HG03565 (cell line): ENCODE measurements at regions not wholly inside any gene's neighbourhood (a gene's known extent, or its start where the extent isn't known, plus 50 kb on each side); places are given as distances from the start of the nearest gene placed in this dataset.
"Not testable (repeated sequence)": the region's sequence is repeated elsewhere in the genome, so short reads cannot be mapped to it uniquely, and the experiment has no call there.

Source experiments
- ATAC-seq: cut with Tn5 transposase; IDR thresholded peaks from one replicate; pipeline ENCODE4 v1.9.1; 2021; ENCODE audit warnings: mild to moderate bottlenecking, moderate library complexity; ENCODE audit not compliant: unreplicated experiment

GRCh38 chrX:138014577-138014976, 448.6 kb downstream of the ZIC3 start:
- no peak for ATAC-seq

- ATAC-seq, result no peak
These were observed 452.3 kb downstream of the ZIC3 start for GRCh38 chrX:138018145-138018799.

- ATAC-seq, result no peak
These were observed 455.0 kb downstream of the ZIC3 start for GRCh38 chrX:138020941-138021340.

- peak; percentile 68 for ATAC-seq
These were observed 460.3 kb downstream of the ZIC3 start for GRCh38 chrX:138026211-138026610.

GRCh38 chrX:138031715-138032114, 465.8 kb downstream of the ZIC3 start:
- no peak for ATAC-seq

- no peak for ATAC-seq
These were observed 468.2 kb downstream of the ZIC3 start for GRCh38 chrX:138034136-138034535.

GRCh38 chrX:138037548-138037947, 471.6 kb downstream of the ZIC3 start:
- no peak for ATAC-seq

- ATAC-seq, result no peak
These were observed 492.0 kb downstream of the ZIC3 start for GRCh38 chrX:138057883-138058282.

GRCh38 chrX:138058931-138059330, 493.0 kb downstream of the ZIC3 start:
- no peak for ATAC-seq

- no peak for ATAC-seq
These were observed 501.5 kb downstream of the ZIC3 start for GRCh38 chrX:138067415-138067814.

- no peak for ATAC-seq
These were observed 507.7 kb downstream of the ZIC3 start for GRCh38 chrX:138073626-138074025.

GRCh38 chrX:138082251-138082650, 516.3 kb downstream of the ZIC3 start:
- ATAC-seq, result no peak

- ATAC-seq, result no peak
These were observed 517.0 kb downstream of the ZIC3 start for GRCh38 chrX:138082896-138083295.

- ATAC-seq, result not testable (repeated sequence)
These were observed 545.0 kb downstream of the ZIC3 start for GRCh38 chrX:138110910-138111309.

- ATAC-seq, result no peak
These were observed 561.4 kb downstream of the ZIC3 start for GRCh38 chrX:138127314-138127713.

GRCh38 chrX:138128027-138128671, 562.2 kb downstream of the ZIC3 start:
- no peak for ATAC-seq

GRCh38 chrX:138150709-138151108, 560.8 kb downstream of the FGF13 start:
- ATAC-seq, result no peak

GRCh38 chrX:138157850-138158249, 553.7 kb downstream of the FGF13 start:
- no peak for ATAC-seq

GRCh38 chrX:138191998-138192397, 519.5 kb downstream of the FGF13 start:
- no peak for ATAC-seq

GRCh38 chrX:138229718-138230117, 481.8 kb downstream of the FGF13 start:
- ATAC-seq, result no peak

- ATAC-seq, result no peak
These were observed 471.3 kb downstream of the FGF13 start for GRCh38 chrX:138240266-138240665.

GRCh38 chrX:138254001-138254400, 457.5 kb downstream of the FGF13 start:
- no peak for ATAC-seq

GRCh38 chrX:138255373-138255772, 456.1 kb downstream of the FGF13 start:
- no peak for ATAC-seq
